KOPT-K1 (cell line): ENCODE measurements at regions not wholly inside any gene's neighbourhood (a gene's known extent, or its start where the extent isn't known, plus 50 kb on each side); places are given as distances from the start of the nearest gene placed in this dataset.
"Not testable (repeated sequence)": the region's sequence is repeated elsewhere in the genome, so short reads cannot be mapped to it uniquely, and the experiment has no call there.

ENCODE experiments used
- H3K27ac ChIP-seq: fragments of 200-600 bp; sonication (generic); 2 replicates; pipeline ENCODE4 v1.5.1; 2016; ENCODE audit warnings: antibody characterized with exemption, mild to moderate bottlenecking, low read depth, low read length; ENCODE audit not compliant: poor library complexity, severe bottlenecking
- H3K36me3 ChIP-seq: fragments of 200-600 bp; sonication (generic); 2 replicates; pipeline ENCODE4 v1.5.1; 2017; ENCODE audit warnings: antibody characterized with exemption, mild to moderate bottlenecking, low read length, moderate library complexity; ENCODE audit not compliant: insufficient read depth
- H3K9me3 ChIP-seq: fragments of 200-600 bp; sonication (generic); 2 replicates; pipeline ENCODE4 v1.5.1; 2017; ENCODE audit warnings: antibody characterized with exemption, low read length, mild to moderate bottlenecking; ENCODE audit not compliant: insufficient read depth, poor library complexity, severe bottlenecking

DNA sequence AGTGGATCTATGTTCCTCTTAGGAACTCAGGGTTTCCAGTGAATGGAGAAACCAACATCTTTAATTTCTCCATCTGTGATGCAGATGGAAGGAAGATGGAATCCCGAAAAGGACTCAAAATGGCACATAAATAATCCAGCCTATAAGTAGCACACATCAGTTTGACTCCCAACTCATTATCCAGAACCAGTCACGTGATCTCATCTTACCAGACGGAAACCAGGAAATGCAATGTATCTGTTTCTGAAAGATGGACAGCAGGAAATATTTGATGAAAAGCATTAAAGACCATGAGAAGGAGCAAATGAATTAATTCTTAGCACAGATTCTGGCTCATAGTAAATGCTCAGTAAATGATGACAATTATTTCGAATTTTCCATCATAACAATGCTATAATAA is 443.1 kb upstream of the FMR1 start:
- no peak overlapping the region for H3K27ac ChIP-seq
- no peaks in the 10 kb centered on the region for H3K36me3 ChIP-seq
- H3K9me3 ChIP-seq, result no peaks in the 10 kb centered on the region

DNA sequence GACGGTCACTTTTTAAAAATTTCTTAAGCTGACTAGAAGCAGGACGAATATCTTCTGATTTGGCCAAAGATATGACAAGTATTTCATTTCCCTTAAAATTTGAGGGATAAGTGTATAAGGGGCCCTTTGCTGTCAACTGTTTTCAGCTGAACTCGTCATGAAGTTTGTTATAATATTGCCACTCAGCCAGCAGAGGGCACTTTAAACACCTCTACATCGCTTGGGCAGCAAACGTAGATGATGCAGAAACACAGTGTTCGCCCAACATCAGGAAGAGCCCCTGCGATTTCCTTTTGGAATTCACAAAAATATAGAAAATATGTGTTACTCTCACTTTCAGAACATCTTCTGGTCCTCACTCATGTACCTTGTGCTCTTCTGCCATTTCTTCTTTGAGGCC is 435.7 kb upstream of the FMR1 start:
- Histone ChIP-seq H3K36me3 (no peaks in the 10 kb centered on the region), H3K9me3 (no peaks in the 10 kb centered on the region), H3K27ac (no peak overlapping the region)

- H3K27ac ChIP-seq, result no peak overlapping the region
- H3K36me3 ChIP-seq, result no peaks in the 10 kb centered on the region
- H3K9me3 ChIP-seq, result no peaks in the 10 kb centered on the region
Measured at GRCh38 chrX:147478899-147479298, 432.8 kb upstream of the FMR1 start.

DNA sequence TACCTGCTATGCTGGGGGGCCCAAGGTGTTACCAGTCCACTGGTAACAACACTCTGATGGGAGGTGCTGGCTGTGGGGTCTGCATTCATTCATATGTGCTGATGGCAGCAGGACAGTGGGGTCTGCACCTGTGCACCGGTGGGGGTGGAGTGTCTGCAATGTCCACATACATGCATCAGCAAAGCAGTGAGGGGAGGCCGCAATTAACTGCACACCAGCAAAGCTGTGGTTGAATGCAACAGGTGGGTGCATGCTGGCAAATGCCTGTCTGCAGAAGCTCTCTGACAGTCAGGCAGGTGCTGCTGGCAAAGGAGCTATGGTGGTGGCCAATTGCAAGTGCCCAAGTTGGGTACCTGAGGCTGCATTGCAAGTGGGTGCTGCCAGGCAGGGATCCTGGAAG is 426.5 kb upstream of the FMR1 start:
- no peaks in the 10 kb centered on the region for H3K36me3 ChIP-seq
- no peaks in the 10 kb centered on the region for H3K9me3 ChIP-seq
- no peak overlapping the region for H3K27ac ChIP-seq

DNA sequence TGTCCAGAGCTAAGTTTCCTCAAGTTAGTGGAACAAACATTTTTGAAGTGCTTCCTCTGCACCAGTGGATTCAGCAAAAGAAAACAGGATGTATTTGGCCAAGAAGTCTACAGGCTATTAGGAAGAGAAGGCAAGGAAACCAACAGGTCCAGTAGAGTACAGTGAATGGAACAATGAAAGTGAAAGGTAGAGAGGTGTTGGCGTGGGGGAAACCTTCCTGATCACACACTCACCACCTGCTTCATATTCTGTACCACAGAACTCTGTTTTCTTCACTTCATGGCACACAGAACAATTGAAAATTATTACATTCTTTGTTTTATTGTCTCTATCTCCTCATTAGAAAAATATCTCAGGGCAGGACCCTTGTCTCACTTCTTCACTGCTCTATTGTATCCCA is 417.4 kb upstream of the FMR1 start:
- Histone ChIP-seq H3K36me3 (no peaks in the 10 kb centered on the region), H3K27ac (no peak overlapping the region), H3K9me3 (no peaks in the 10 kb centered on the region)

DNA sequence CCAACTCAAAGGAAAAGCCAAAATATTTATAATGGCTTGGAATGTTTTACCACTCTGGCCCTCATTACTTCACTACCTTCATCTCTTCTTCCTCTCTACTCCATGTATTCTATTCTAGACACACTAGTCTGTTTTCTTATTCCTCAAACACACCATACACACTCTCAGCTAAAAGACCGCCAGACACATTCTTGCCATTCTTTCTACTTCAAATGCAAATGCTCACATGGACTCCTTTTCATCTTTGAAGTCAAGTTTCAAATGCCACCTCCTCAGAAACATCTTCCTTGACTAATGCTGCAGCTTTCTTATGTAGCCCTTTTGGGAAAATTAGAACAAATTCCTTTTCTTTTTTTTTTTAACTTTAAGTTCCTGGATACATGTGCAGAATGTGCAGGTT is 412.9 kb upstream of the FMR1 start:
- no peaks in the 10 kb centered on the region for H3K36me3 ChIP-seq
- no peak overlapping the region for H3K27ac ChIP-seq
- no peaks in the 10 kb centered on the region for H3K9me3 ChIP-seq

DNA sequence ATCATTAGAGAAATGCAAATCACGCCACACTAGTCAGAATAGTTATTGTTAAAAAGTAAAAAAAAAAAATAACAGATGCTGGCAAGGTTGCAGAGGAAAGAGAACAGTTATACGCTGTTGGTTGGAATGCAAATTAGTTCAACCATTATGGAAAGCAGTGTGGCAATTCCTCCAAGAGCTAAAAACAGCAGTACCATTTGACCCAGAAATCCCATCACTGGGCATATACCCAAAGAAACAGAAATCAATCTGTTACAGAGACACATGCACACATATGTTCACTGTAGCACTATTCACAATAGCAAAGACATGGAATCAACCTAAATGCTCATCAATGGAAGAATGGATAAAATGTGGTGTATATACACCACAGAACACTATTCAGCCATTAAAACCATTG is 388.7 kb upstream of the FMR1 start:
- no peak overlapping the region for H3K27ac ChIP-seq
- H3K9me3 ChIP-seq, result no peaks in the 10 kb centered on the region
- H3K36me3 ChIP-seq, result no peaks in the 10 kb centered on the region

- no peaks in the 10 kb centered on the region for H3K36me3 ChIP-seq
- H3K9me3 ChIP-seq, result no peaks in the 10 kb centered on the region
- H3K27ac ChIP-seq, result no peak overlapping the region
Measured at GRCh38 chrX:147533426-147533825, 378.3 kb upstream of the FMR1 start.

DNA sequence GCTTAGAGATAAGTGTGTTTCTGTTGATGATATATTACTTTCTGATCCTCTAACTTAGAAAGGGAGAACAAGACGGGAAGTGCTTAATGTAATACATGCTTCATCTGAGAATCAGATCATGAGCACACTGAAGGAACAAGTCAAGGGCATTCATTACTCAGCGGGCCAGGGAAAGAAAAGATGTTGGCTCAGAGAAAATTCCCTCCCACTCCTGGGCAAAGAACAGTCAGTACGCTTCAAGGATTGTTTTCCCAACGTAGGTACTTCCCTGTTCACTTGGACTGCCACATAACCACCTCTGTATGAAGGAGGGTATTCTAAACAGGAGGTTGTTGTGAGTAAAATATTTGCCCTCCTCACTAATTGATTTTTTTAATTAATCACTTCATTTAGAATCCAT is 374.5 kb upstream of the FMR1 start:
- no peaks in the 10 kb centered on the region for H3K36me3 ChIP-seq
- H3K27ac ChIP-seq, result no peak overlapping the region
- no peaks in the 10 kb centered on the region for H3K9me3 ChIP-seq

GRCh38 chrX:147548023-147548422 is 363.7 kb upstream of the FMR1 start:
- H3K27ac ChIP-seq, H3K9me3 ChIP-seq, H3K36me3 ChIP-seq: not testable (repeated sequence)

GRCh38 chrX:147550217-147550616 is 361.5 kb upstream of the FMR1 start:
- H3K27ac ChIP-seq, result no peak overlapping the region
- no peaks in the 10 kb centered on the region for H3K9me3 ChIP-seq

DNA sequence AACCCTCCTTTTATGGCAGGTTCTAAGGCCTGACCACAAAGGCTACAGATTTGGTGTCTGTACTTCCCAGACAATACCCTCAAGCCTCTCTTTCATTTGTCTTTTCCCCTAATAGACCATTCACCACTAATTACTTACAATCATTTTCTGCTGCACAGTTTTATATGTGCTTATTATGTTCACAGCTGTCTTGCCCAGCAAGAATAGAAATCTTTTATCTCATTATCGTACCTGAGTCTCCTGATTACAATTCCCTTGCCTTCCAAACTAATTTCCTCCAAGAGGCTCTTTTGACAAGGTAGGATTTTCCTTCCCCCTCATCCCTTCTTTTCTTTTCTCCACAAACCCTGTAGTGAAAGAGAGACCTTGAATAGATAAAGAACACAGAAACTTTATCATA is 352.5 kb upstream of the FMR1 start:
- no peak overlapping the region for H3K27ac ChIP-seq
- no peaks in the 10 kb centered on the region for H3K9me3 ChIP-seq
- no peaks in the 10 kb centered on the region for H3K36me3 ChIP-seq

More at GRCh38 chrX:147550217-147550616, 361.5 kb upstream of the FMR1 start:
- H3K36me3 ChIP-seq, result no peaks in the 10 kb centered on the region

GRCh38 chrX:147565237-147565636 is 346.5 kb upstream of the FMR1 start:
- no peaks in the 10 kb centered on the region for H3K9me3 ChIP-seq
- no peaks in the 10 kb centered on the region for H3K36me3 ChIP-seq
- no peak overlapping the region for H3K27ac ChIP-seq

GRCh38 chrX:147570483-147570882 is 341.2 kb upstream of the FMR1 start:
- Histone ChIP-seq H3K27ac (no peak overlapping the region), H3K9me3 (no peaks in the 10 kb centered on the region), H3K36me3 (no peaks in the 10 kb centered on the region)

- Histone ChIP-seq H3K27ac (no peak overlapping the region), H3K36me3 (no peaks in the 10 kb centered on the region), H3K9me3 (no peaks in the 10 kb centered on the region)
Measured at GRCh38 chrX:147573266-147573665, 338.5 kb upstream of the FMR1 start.

GRCh38 chrX:147602176-147602696 is 309.5 kb upstream of the FMR1 start:
- no peak overlapping the region for H3K27ac ChIP-seq
- H3K9me3 ChIP-seq, result no peaks in the 10 kb centered on the region
- no peaks in the 10 kb centered on the region for H3K36me3 ChIP-seq

DNA sequence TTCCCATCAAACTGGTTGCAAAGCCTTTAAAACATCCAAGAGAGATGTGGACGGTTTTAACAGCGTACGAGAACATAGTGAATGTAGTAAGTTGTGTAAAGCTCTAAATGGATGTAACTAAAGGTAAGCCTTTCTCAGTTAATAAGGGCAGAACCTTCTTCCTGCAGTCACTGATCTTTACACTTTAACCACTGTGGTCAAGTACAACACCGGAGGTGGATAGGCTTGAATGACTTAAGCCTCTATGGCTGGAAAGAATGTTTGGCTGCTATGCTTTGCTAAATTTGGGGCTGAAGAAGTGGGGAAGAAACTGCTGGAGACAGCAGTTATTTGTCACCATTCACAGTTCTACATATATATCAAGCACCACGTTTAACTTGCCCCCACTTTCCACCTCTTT is 285.1 kb upstream of the FMR1 start:
- Histone ChIP-seq H3K9me3 (no peaks in the 10 kb centered on the region), H3K27ac (no peak overlapping the region), H3K36me3 (no peaks in the 10 kb centered on the region)
